GM23338 (cell line): ENCODE measurements at regions not wholly inside any gene's neighbourhood (a gene's known extent, or its start where the extent isn't known, plus 50 kb on each side); places are given as distances from the start of the nearest gene placed in this dataset.

ENCODE experiments used
- CREB1 ChIP-seq: fragments of 250-450 bp; sonication (Bioruptor Pico); IDR thresholded peaks from 2 replicates; pipeline ENCODE4 v1.5.0; 2020; ENCODE audit warnings: low read depth, mild to moderate bottlenecking, moderate library complexity
- ETS1 ChIP-seq: IDR thresholded peaks from 2 replicates; pipeline ENCODE4 v1.6.1; 2016; ENCODE audit warnings: antibody characterized with exemption
- EZH2 ChIP-seq: fragments of 200-600 bp; sonication (generic); IDR thresholded peaks from one replicate; pipeline ENCODE4 v1.8.0; 2017; ENCODE audit warnings: antibody characterized with exemption, mild to moderate bottlenecking, low read depth; ENCODE audit not compliant: unreplicated experiment
- EZH2phosphoT487 ChIP-seq: fragments of 200-600 bp; sonication (generic); IDR thresholded peaks from one replicate; pipeline ENCODE4 v1.8.1; 2018; ENCODE audit warnings: antibody characterized with exemption; ENCODE audit not compliant: unreplicated experiment
- JUNB ChIP-seq: IDR thresholded peaks from one replicate; pipeline ENCODE4 v1.6.1; 2016; ENCODE audit warnings: antibody characterized with exemption; ENCODE audit not compliant: unreplicated experiment
- NANOG ChIP-seq: IDR thresholded peaks from 2 replicates; pipeline ENCODE4 v1.6.1; 2016; ENCODE audit warnings: antibody characterized with exemption, borderline replicate concordance
- POLR2AphosphoS5 ChIP-seq: IDR thresholded peaks from 2 replicates; pipeline ENCODE4 v1.6.1; 2016; ENCODE audit warnings: antibody characterized with exemption, low read depth
- REST ChIP-seq: IDR thresholded peaks from one replicate; pipeline ENCODE4 v1.6.1; 2018; ENCODE audit warnings: antibody characterized with exemption; ENCODE audit not compliant: unreplicated experiment
- STAT1 ChIP-seq: IDR thresholded peaks from one replicate; pipeline ENCODE4 v1.6.1; 2016; ENCODE audit warnings: antibody characterized with exemption; ENCODE audit not compliant: unreplicated experiment
- ZNF114 ChIP-seq: fragments of 250-450 bp; sonication (Bioruptor Pico); IDR thresholded peaks from 2 replicates; pipeline ENCODE4 v1.5.0; 2020; ENCODE audit warnings: mild to moderate bottlenecking, moderate library complexity
- ZNF331 ChIP-seq: fragments of 250-450 bp; sonication (Bioruptor Pico); IDR thresholded peaks from 2 replicates; pipeline ENCODE4 v1.5.0; 2020; ENCODE audit warnings: low read depth, mild to moderate bottlenecking, moderate library complexity
- TF ChIP-seq, protein P1 (sequence below), 2 experiments: fragments of 200-600 bp in 1 of 2; sonication (generic) in 1 of 2; conservative IDR thresholded peaks; 2 replicates each; pipeline versions ENCODE4 v1.5.1 to v1.6.1; 2016 to 2017; ENCODE audit warnings: antibody characterized with exemption in 2 of 2, low read depth in 2 of 2, mild to moderate bottlenecking in 2 of 2, moderate library complexity in 1 of 2
- TF ChIP-seq, protein P2 (sequence below): fragments of 250-450 bp; sonication (Bioruptor Pico); IDR thresholded peaks from 2 replicates; pipeline ENCODE4 v1.5.0; 2020; ENCODE audit warnings: mild to moderate bottlenecking, moderate library complexity

- no peak for TF ChIP-seq EZH2
- TF ChIP-seq EZH2phosphoT487 = no peak
- TF ChIP-seq, protein P1, sequence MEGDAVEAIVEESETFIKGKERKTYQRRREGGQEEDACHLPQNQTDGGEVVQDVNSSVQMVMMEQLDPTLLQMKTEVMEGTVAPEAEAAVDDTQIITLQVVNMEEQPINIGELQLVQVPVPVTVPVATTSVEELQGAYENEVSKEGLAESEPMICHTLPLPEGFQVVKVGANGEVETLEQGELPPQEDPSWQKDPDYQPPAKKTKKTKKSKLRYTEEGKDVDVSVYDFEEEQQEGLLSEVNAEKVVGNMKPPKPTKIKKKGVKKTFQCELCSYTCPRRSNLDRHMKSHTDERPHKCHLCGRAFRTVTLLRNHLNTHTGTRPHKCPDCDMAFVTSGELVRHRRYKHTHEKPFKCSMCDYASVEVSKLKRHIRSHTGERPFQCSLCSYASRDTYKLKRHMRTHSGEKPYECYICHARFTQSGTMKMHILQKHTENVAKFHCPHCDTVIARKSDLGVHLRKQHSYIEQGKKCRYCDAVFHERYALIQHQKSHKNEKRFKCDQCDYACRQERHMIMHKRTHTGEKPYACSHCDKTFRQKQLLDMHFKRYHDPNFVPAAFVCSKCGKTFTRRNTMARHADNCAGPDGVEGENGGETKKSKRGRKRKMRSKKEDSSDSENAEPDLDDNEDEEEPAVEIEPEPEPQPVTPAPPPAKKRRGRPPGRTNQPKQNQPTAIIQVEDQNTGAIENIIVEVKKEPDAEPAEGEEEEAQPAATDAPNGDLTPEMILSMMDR (conservative IDR thresholded peaks at IDR 0.05; ENCODE audit: low read depth in 2 of 2) = no peak
- no peak for TF ChIP-seq POLR2AphosphoS5
- TF ChIP-seq ZNF331 = no peak
- TF ChIP-seq REST = no peak
- TF ChIP-seq JUNB = no peak
- TF ChIP-seq CREB1 (CRISPR knock-in tag) = no peak
- TF ChIP-seq STAT1 = no peak
- no peak for TF ChIP-seq NANOG
- no peak for TF ChIP-seq ZNF114
- no peak for TF ChIP-seq ETS1
- TF ChIP-seq, protein P2, sequence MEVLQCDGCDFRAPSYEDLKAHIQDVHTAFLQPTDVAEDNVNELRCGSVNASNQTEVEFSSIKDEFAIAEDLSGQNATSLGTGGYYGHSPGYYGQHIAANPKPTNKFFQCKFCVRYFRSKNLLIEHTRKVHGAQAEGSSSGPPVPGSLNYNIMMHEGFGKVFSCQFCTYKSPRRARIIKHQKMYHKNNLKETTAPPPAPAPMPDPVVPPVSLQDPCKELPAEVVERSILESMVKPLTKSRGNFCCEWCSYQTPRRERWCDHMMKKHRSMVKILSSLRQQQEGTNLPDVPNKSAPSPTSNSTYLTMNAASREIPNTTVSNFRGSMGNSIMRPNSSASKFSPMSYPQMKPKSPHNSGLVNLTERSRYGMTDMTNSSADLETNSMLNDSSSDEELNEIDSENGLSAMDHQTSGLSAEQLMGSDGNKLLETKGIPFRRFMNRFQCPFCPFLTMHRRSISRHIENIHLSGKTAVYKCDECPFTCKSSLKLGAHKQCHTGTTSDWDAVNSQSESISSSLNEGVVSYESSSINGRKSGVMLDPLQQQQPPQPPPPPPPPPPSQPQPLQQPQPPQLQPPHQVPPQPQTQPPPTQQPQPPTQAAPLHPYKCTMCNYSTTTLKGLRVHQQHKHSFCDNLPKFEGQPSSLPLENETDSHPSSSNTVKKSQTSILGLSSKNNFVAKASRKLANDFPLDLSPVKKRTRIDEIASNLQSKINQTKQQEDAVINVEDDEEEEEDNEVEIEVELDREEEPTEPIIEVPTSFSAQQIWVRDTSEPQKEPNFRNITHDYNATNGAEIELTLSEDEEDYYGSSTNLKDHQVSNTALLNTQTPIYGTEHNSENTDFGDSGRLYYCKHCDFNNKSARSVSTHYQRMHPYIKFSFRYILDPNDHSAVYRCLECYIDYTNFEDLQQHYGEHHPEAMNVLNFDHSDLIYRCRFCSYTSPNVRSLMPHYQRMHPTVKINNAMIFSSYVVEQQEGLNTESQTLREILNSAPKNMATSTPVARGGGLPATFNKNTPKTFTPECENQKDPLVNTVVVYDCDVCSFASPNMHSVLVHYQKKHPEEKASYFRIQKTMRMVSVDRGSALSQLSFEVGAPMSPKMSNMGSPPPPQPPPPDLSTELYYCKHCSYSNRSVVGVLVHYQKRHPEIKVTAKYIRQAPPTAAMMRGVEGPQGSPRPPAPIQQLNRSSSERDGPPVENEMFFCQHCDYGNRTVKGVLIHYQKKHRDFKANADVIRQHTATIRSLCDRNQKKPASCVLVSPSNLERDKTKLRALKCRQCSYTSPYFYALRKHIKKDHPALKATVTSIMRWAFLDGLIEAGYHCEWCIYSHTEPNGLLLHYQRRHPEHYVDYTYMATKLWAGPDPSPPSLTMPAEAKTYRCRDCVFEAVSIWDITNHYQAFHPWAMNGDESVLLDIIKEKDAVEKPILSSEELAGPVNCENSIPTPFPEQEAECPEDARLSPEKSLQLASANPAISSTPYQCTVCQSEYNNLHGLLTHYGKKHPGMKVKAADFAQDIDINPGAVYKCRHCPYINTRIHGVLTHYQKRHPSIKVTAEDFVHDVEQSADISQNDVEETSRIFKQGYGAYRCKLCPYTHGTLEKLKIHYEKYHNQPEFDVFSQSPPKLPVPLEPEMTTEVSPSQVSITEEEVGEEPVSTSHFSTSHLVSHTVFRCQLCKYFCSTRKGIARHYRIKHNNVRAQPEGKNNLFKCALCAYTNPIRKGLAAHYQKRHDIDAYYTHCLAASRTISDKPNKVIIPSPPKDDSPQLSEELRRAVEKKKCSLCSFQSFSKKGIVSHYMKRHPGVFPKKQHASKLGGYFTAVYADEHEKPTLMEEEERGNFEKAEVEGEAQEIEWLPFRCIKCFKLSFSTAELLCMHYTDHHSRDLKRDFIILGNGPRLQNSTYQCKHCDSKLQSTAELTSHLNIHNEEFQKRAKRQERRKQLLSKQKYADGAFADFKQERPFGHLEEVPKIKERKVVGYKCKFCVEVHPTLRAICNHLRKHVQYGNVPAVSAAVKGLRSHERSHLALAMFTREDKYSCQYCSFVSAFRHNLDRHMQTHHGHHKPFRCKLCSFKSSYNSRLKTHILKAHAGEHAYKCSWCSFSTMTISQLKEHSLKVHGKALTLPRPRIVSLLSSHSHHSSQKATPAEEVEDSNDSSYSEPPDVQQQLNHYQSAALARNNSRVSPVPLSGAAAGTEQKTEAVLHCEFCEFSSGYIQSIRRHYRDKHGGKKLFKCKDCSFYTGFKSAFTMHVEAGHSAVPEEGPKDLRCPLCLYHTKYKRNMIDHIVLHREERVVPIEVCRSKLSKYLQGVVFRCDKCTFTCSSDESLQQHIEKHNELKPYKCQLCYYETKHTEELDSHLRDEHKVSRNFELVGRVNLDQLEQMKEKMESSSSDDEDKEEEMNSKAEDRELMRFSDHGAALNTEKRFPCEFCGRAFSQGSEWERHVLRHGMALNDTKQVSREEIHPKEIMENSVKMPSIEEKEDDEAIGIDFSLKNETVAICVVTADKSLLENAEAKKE (CRISPR knock-in tag) = no peak
Measured at GRCh38 chr4:138864961-138865720, 150.4 kb upstream of the NOCT start.
